SK-N-SH (cell line): ENCODE measurements at regions not wholly inside any gene's neighbourhood (a gene's known extent, or its start where the extent isn't known, plus 50 kb on each side); places are given as distances from the start of the nearest gene placed in this dataset.

Source experiments
- CTCF ChIA-PET: fragments of 300-600, 350-600 bp; formaldehyde crosslinking; extraction: SDS; loops from one replicate; lab custom pipeline; 2021; lab: Yijun Ruan, JAX
- POLR2A ChIA-PET: fragments of 350-600 bp; sonication (Branson Sonifier 250); formaldehyde crosslinking; extraction: SDS; loops from one replicate; lab custom pipeline; 2020; ENCODE audit warnings: antibody characterized with exemption, inconsistent platforms; lab: Yijun Ruan, JAX
- DNase-seq: peaks from one replicate; pipeline ENCODE4 v3.0.0; 2012
- H2AFZ ChIP-seq: fragments of 200-600 bp; sonication (generic); 2 replicates; pipeline ENCODE4 v1.8.1; 2016; ENCODE audit warnings: antibody characterized with exemption, mild to moderate bottlenecking, low read depth
- H3F3A ChIP-seq: fragments of 200-600 bp; sonication (generic); replicated peaks from 2 replicates; pipeline ENCODE3; 2016; ENCODE audit warnings: antibody characterized with exemption, mild to moderate bottlenecking; ENCODE audit not compliant: insufficient read depth
- H3K27ac ChIP-seq, 2 experiments: fragments of 200-500 bp in 1 of 2; fragments of 200-600 bp in 1 of 2; sonication (Bioruptor generic) in 1 of 2; sonication (generic), shearing (Covaris generic) in 1 of 2; 2 replicates each; pipeline versions ENCODE4 v1.5.1 to v1.6.1; 2014 to 2016; ENCODE audit warnings: low read depth in 2 of 2, inconsistent platforms in 1 of 2, low read length in 1 of 2, mild to moderate bottlenecking in 1 of 2, mixed read lengths in 1 of 2
- H3K27me3 ChIP-seq: fragments of 200-600 bp; sonication (generic), shearing (Covaris generic); 2 replicates; pipeline ENCODE4 v1.6.1; 2016; ENCODE audit warnings: mixed run types; ENCODE audit not compliant: insufficient read depth
- H3K36me3 ChIP-seq, 2 experiments: fragments of 200-500 bp in 1 of 2; fragments of 200-600 bp in 1 of 2; sonication (Bioruptor generic) in 1 of 2; sonication (generic) in 1 of 2; replicated peaks in 1 of 2; 2 replicates each; pipeline versions ENCODE3 to v1.5.1; 2014 to 2016; ENCODE audit warnings: low read length in 1 of 2, mild to moderate bottlenecking in 1 of 2; ENCODE audit not compliant: insufficient read depth in 2 of 2, control insufficient read depth in 1 of 2
- H3K4me1 ChIP-seq, 2 experiments: fragments of 200-500 bp in 1 of 2; fragments of 200-600 bp in 1 of 2; sonication (Bioruptor generic) in 1 of 2; sonication (generic), shearing (Covaris generic) in 1 of 2; 2 replicates each; pipeline versions ENCODE4 v1.5.1 to v1.6.1; 2014 to 2016; ENCODE audit warnings: low read depth in 1 of 2, low read length in 1 of 2, mixed run types in 1 of 2; ENCODE audit not compliant: insufficient read depth in 2 of 2, control insufficient read depth in 1 of 2
- H3K4me2 ChIP-seq: fragments of 200-600 bp; sonication (generic), shearing (Covaris generic); 2 replicates; pipeline ENCODE4 v1.6.1; 2017; ENCODE audit warnings: mixed run types
- H3K4me3 ChIP-seq, 2 experiments: fragments of 200-500 bp in 1 of 2; fragments of 200-600 bp in 1 of 2; sonication (Bioruptor generic) in 1 of 2; sonication (generic), shearing (Covaris generic) in 1 of 2; 2 replicates each; pipeline versions ENCODE4 v1.5.1 to v1.8.1; 2014 to 2016; ENCODE audit warnings: low read depth in 2 of 2, inconsistent platforms in 1 of 2, low read length in 1 of 2, mild to moderate bottlenecking in 1 of 2, mixed read lengths in 1 of 2, moderate library complexity in 1 of 2
- H3K79me2 ChIP-seq: fragments of 200-600 bp; sonication (generic); 2 replicates; pipeline ENCODE4 v1.8.1; 2017; ENCODE audit warnings: mild to moderate bottlenecking; ENCODE audit not compliant: insufficient read depth
- H3K9ac ChIP-seq: fragments of 200-600 bp; sonication (generic); 2 replicates; pipeline ENCODE4 v1.6.1; 2017; ENCODE audit warnings: mixed run types
- H3K9me2 ChIP-seq: fragments of 200-600 bp; sonication (generic); 2 replicates; pipeline ENCODE4 v1.6.1; 2017; ENCODE audit warnings: mixed run types
- H3K9me3 ChIP-seq: fragments of 200-600 bp; sonication (generic); 2 replicates; pipeline ENCODE4 v1.6.1; 2017; ENCODE audit warnings: mixed run types, mild to moderate bottlenecking, moderate library complexity
- H4K20me1 ChIP-seq: fragments of 200-600 bp; sonication (generic); 2 replicates; pipeline ENCODE4 v1.6.1; 2017; ENCODE audit warnings: mild to moderate bottlenecking, mixed run types; ENCODE audit not compliant: insufficient read depth
- ELF1 ChIP-seq: IDR thresholded peaks from 2 replicates; pipeline ENCODE4 v1.4.0; 2012
- EP300 ChIP-seq, 2 experiments: IDR thresholded peaks; 2 replicates each; pipeline versions ENCODE4 v1.4.0 to v1.6.1; 2012; ENCODE audit warnings: borderline replicate concordance in 1 of 2, low read depth in 1 of 2, low read length in 1 of 2
- FOXM1 ChIP-seq: IDR thresholded peaks from 2 replicates; pipeline ENCODE4 v1.4.0; 2012; ENCODE audit warnings: low read depth, mild to moderate bottlenecking
- GABPA ChIP-seq: IDR thresholded peaks from 2 replicates; pipeline ENCODE4 v1.4.0; 2012; ENCODE audit warnings: low read depth, mild to moderate bottlenecking
- JUND ChIP-seq: IDR thresholded peaks from 2 replicates; pipeline ENCODE4 v1.4.0; 2012
- MEF2A ChIP-seq: IDR thresholded peaks from 2 replicates; pipeline ENCODE4 v1.4.0; 2012; ENCODE audit warnings: low read depth, borderline replicate concordance
- MXI1 ChIP-seq: IDR thresholded peaks from 2 replicates; pipeline ENCODE4 v1.6.1; 2012; ENCODE audit warnings: mild to moderate bottlenecking, low read depth, low read length, improper control_type of control experiment
- NFIC ChIP-seq: IDR thresholded peaks from 2 replicates; pipeline ENCODE4 v1.4.0; 2012; ENCODE audit warnings: borderline replicate concordance
- NRF1 ChIP-seq: IDR thresholded peaks from 2 replicates; pipeline ENCODE4 v1.6.1; 2012; ENCODE audit warnings: low read depth, mild to moderate bottlenecking, low read length
- POLR2AphosphoS5 ChIP-seq: IDR thresholded peaks from 2 replicates; pipeline ENCODE4 v1.6.1; 2012; ENCODE audit warnings: low read depth, low read length
- RAD21 ChIP-seq: IDR thresholded peaks from 2 replicates; pipeline ENCODE4 v1.6.1; 2012; ENCODE audit warnings: mild to moderate bottlenecking, low read length
- RCOR1 ChIP-seq: fragments of 150-350 bp; IDR thresholded peaks from 2 replicates; pipeline ENCODE4 v1.6.1; 2017; ENCODE audit warnings: antibody characterized with exemption, low read length
- RFX5 ChIP-seq: IDR thresholded peaks from 2 replicates; pipeline ENCODE4 v1.6.1; 2012; ENCODE audit warnings: mild to moderate bottlenecking, improper control_type of control experiment, low read length
- RXRA ChIP-seq: IDR thresholded peaks from 2 replicates; pipeline ENCODE4 v1.4.0; 2012; ENCODE audit warnings: low read depth, mild to moderate bottlenecking, borderline replicate concordance
- SMC3 ChIP-seq: IDR thresholded peaks from 2 replicates; pipeline ENCODE4 v1.6.1; 2012; ENCODE audit warnings: low read depth, low read length, improper control_type of control experiment
- TAF1 ChIP-seq: IDR thresholded peaks from 2 replicates; pipeline ENCODE4 v1.6.1; 2012; ENCODE audit warnings: low read depth, mild to moderate bottlenecking, low read length, moderate library complexity, borderline replicate concordance
- YY1 ChIP-seq: IDR thresholded peaks from 2 replicates; pipeline ENCODE4 v1.4.0; 2012; ENCODE audit warnings: low read depth, mild to moderate bottlenecking
- WGBS: methylation state at CpG from one replicate; pipeline ENCODE4 v1.1.6; 2017; ENCODE audit warnings: low lambda C conversion rate; 5-methylcytosine and 5-hydroxymethylcytosine counted together
- TF ChIP-seq, protein P1 (sequence below): IDR thresholded peaks from 2 replicates; pipeline ENCODE4; 2012
- TF ChIP-seq, protein P2 (sequence below): IDR thresholded peaks from 2 replicates; pipeline ENCODE4 v1.4.0; 2012; ENCODE audit warnings: low read depth, borderline replicate concordance
- TF ChIP-seq, protein P3 (sequence below): IDR thresholded peaks from 2 replicates; pipeline ENCODE4 v1.4.0; 2012; ENCODE audit warnings: low read depth
- TF ChIP-seq, protein P4 (sequence below): IDR thresholded peaks from 2 replicates; pipeline ENCODE4 v1.4.0; 2012; ENCODE audit warnings: low read depth, borderline replicate concordance
- TF ChIP-seq, protein P5 (sequence below): fragments of 200-600 bp; sonication (generic); IDR thresholded peaks from 2 replicates; pipeline ENCODE4 v1.6.1; 2017; ENCODE audit warnings: antibody characterized with exemption, mild to moderate bottlenecking, moderate library complexity
- TF ChIP-seq, protein P6 (sequence below): fragments of 150-350 bp; IDR thresholded peaks from 2 replicates; pipeline ENCODE4 v1.6.1; 2017; ENCODE audit warnings: antibody characterized with exemption, low read length, low read depth, borderline replicate concordance
- TF ChIP-seq, protein P7 (sequence below): IDR thresholded peaks from 2 replicates; pipeline ENCODE4 v1.6.1; 2012; ENCODE audit warnings: mild to moderate bottlenecking, low read depth, low read length, moderate library complexity

DNA sequence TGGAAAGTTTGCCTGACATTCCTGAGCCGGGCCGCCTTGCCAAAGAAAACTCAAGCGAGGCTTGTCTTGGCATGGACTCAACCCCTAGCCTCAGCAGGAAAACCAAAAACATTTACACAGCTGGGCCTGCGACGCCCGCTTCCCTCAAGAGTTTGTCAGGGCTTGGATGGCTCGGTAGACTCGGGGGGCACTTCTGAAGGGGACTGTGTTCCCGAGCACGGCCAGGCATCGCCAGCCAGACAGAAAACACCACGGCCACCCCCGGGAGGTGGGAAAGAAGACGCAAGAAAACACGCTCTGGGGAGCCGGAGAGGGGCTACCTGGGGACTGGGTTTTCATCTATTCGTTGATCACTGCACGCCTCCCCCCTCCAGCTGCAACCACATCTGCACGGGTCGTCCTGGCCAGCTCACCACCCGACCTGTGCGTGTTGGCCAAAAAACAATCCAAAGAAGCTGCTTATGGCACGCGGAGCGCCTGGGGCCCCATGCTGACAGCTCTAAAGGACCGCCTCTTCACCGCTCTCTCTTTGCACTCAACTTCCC lies 380.7 kb downstream of the MN1 start:
- CTCF ChIA-PET: interaction anchor here (0.8 to 3.7 kb wide), 3 partner anchors 9 to 17 kb away, joined by 3 to 12 read pairs (median 4); no protein-coding TSS in a partner anchor
- POLR2A ChIA-PET: no interaction called here
- no peak overlapping the region for H3K4me3 ChIP-seq
- no peak for TF ChIP-seq RAD21
- peak in 1 of 2 experiments; percentile 77; a peak in 2 of 4 replicates for TF ChIP-seq EP300 (IDR thresholded peaks at IDR 0.05; ENCODE audit: borderline replicate concordance in 1 of 2, low read depth in 1 of 2, low read length in 1 of 2)
- TF ChIP-seq, protein P1, sequence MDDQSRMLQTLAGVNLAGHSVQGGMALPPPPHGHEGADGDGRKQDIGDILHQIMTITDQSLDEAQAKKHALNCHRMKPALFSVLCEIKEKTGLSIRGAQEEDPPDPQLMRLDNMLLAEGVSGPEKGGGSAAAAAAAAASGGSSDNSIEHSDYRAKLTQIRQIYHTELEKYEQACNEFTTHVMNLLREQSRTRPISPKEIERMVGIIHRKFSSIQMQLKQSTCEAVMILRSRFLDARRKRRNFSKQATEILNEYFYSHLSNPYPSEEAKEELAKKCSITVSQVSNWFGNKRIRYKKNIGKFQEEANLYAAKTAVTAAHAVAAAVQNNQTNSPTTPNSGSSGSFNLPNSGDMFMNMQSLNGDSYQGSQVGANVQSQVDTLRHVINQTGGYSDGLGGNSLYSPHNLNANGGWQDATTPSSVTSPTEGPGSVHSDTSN: peak; percentile 58
- peak; percentile 100 for TF ChIP-seq NFIC
- no peak for TF ChIP-seq FOXM1
- no peak for TF ChIP-seq YY1
- TF ChIP-seq, protein P2, sequence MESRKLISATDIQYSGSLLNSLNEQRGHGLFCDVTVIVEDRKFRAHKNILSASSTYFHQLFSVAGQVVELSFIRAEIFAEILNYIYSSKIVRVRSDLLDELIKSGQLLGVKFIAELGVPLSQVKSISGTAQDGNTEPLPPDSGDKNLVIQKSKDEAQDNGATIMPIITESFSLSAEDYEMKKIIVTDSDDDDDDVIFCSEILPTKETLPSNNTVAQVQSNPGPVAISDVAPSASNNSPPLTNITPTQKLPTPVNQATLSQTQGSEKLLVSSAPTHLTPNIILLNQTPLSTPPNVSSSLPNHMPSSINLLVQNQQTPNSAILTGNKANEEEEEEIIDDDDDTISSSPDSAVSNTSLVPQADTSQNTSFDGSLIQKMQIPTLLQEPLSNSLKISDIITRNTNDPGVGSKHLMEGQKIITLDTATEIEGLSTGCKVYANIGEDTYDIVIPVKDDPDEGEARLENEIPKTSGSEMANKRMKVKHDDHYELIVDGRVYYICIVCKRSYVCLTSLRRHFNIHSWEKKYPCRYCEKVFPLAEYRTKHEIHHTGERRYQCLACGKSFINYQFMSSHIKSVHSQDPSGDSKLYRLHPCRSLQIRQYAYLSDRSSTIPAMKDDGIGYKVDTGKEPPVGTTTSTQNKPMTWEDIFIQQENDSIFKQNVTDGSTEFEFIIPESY: 0 out of 2 replicates have a peak, but pooled peaks have one; percentile 59
- TF ChIP-seq, protein P3, sequence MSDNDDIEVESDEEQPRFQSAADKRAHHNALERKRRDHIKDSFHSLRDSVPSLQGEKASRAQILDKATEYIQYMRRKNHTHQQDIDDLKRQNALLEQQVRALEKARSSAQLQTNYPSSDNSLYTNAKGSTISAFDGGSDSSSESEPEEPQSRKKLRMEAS: peak; percentile 55; the same call in 1 of the 2 replicates
- TF ChIP-seq, protein P4, sequence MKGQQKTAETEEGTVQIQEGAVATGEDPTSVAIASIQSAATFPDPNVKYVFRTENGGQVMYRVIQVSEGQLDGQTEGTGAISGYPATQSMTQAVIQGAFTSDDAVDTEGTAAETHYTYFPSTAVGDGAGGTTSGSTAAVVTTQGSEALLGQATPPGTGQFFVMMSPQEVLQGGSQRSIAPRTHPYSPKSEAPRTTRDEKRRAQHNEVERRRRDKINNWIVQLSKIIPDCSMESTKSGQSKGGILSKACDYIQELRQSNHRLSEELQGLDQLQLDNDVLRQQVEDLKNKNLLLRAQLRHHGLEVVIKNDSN: no peak
- no peak for TF ChIP-seq RFX5
- TF ChIP-seq NRF1: no peak
- no peak for TF ChIP-seq ELF1
- TF ChIP-seq RXRA: peak; percentile 32; the same call in 1 of the 2 replicates
- TF ChIP-seq, protein P5, sequence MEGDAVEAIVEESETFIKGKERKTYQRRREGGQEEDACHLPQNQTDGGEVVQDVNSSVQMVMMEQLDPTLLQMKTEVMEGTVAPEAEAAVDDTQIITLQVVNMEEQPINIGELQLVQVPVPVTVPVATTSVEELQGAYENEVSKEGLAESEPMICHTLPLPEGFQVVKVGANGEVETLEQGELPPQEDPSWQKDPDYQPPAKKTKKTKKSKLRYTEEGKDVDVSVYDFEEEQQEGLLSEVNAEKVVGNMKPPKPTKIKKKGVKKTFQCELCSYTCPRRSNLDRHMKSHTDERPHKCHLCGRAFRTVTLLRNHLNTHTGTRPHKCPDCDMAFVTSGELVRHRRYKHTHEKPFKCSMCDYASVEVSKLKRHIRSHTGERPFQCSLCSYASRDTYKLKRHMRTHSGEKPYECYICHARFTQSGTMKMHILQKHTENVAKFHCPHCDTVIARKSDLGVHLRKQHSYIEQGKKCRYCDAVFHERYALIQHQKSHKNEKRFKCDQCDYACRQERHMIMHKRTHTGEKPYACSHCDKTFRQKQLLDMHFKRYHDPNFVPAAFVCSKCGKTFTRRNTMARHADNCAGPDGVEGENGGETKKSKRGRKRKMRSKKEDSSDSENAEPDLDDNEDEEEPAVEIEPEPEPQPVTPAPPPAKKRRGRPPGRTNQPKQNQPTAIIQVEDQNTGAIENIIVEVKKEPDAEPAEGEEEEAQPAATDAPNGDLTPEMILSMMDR: no peak
- no peak for TF ChIP-seq POLR2AphosphoS5
- TF ChIP-seq, protein P6, sequence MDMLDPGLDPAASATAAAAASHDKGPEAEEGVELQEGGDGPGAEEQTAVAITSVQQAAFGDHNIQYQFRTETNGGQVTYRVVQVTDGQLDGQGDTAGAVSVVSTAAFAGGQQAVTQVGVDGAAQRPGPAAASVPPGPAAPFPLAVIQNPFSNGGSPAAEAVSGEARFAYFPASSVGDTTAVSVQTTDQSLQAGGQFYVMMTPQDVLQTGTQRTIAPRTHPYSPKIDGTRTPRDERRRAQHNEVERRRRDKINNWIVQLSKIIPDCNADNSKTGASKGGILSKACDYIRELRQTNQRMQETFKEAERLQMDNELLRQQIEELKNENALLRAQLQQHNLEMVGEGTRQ: no peak
- TF ChIP-seq SMC3: no peak
- TF ChIP-seq MEF2A: no peak
- TF ChIP-seq, protein P7, sequence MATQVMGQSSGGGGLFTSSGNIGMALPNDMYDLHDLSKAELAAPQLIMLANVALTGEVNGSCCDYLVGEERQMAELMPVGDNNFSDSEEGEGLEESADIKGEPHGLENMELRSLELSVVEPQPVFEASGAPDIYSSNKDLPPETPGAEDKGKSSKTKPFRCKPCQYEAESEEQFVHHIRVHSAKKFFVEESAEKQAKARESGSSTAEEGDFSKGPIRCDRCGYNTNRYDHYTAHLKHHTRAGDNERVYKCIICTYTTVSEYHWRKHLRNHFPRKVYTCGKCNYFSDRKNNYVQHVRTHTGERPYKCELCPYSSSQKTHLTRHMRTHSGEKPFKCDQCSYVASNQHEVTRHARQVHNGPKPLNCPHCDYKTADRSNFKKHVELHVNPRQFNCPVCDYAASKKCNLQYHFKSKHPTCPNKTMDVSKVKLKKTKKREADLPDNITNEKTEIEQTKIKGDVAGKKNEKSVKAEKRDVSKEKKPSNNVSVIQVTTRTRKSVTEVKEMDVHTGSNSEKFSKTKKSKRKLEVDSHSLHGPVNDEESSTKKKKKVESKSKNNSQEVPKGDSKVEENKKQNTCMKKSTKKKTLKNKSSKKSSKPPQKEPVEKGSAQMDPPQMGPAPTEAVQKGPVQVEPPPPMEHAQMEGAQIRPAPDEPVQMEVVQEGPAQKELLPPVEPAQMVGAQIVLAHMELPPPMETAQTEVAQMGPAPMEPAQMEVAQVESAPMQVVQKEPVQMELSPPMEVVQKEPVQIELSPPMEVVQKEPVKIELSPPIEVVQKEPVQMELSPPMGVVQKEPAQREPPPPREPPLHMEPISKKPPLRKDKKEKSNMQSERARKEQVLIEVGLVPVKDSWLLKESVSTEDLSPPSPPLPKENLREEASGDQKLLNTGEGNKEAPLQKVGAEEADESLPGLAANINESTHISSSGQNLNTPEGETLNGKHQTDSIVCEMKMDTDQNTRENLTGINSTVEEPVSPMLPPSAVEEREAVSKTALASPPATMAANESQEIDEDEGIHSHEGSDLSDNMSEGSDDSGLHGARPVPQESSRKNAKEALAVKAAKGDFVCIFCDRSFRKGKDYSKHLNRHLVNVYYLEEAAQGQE: no peak
- TF ChIP-seq JUND: peak; percentile 20; the same call in 1 of the 2 replicates
- no peak for TF ChIP-seq MXI1
- no peak for TF ChIP-seq RCOR1
- no peak for TF ChIP-seq TAF1
- TF ChIP-seq GABPA: no peak

More for the DNA sequence above, 380.7 kb downstream of the MN1 start:
- H3K36me3 ChIP-seq: no peaks in the 10 kb centered on the region
- peak overlapping the region in 1 of 2 experiments; percentile 61; a peak in 1 of 4 replicates for H3K27ac ChIP-seq
- no peaks in the 10 kb centered on the region for H4K20me1 ChIP-seq
- no peak overlapping the region for H2AFZ ChIP-seq
- peak overlapping the region; percentile 55; the same call in 1 of the 2 replicates for H3K4me2 ChIP-seq
- no peak overlapping the region for H3K9ac ChIP-seq
- no peaks in the 10 kb centered on the region for H3K79me2 ChIP-seq
- H3K9me3 ChIP-seq: no peaks in the 10 kb centered on the region; the same call in 1 of the 2 replicates
- H3K9me2 ChIP-seq: no peaks in the 10 kb centered on the region
- WGBS: 50% methylated on average over 19 of the region's 27 CpGs
- H3K4me1 ChIP-seq: peaks cover 9 to 23% of the 10 kb centered on the region in 2 experiments; a peak in 3 of 4 replicates
- DNase-seq: no peak
- peaks cover 7% of the 10 kb centered on the region for H3F3A ChIP-seq
- H3K27me3 ChIP-seq: no peaks in the 10 kb centered on the region
